ENCODE measurements at regions not wholly inside any gene's neighbourhood (a gene's known extent, or its start where the extent isn't known, plus 50 kb on each side); places are given as distances from the start of the nearest gene placed in this dataset.

DNA sequence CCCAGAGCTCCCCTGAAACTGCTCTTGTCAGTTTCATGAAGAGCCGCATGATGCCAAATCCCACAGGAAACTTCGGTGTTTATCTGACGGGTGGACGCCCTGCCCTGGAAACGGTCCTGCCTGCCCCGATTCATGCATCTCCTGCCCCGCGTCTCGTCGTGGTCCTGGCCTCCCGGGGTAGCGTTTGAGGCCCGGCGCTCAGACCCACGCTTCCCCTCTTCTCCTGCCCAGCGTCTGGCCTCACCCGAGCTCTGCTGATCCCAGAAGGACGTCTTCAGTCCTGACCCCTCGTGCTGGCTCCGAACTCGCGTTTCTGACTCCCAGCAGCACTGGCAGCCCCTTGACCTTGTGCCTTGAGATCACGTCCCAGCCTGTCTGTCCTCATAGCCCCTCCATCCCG, 180.5 kb downstream of the TMEM18 start:
- TF ChIP-seq, protein P1, sequence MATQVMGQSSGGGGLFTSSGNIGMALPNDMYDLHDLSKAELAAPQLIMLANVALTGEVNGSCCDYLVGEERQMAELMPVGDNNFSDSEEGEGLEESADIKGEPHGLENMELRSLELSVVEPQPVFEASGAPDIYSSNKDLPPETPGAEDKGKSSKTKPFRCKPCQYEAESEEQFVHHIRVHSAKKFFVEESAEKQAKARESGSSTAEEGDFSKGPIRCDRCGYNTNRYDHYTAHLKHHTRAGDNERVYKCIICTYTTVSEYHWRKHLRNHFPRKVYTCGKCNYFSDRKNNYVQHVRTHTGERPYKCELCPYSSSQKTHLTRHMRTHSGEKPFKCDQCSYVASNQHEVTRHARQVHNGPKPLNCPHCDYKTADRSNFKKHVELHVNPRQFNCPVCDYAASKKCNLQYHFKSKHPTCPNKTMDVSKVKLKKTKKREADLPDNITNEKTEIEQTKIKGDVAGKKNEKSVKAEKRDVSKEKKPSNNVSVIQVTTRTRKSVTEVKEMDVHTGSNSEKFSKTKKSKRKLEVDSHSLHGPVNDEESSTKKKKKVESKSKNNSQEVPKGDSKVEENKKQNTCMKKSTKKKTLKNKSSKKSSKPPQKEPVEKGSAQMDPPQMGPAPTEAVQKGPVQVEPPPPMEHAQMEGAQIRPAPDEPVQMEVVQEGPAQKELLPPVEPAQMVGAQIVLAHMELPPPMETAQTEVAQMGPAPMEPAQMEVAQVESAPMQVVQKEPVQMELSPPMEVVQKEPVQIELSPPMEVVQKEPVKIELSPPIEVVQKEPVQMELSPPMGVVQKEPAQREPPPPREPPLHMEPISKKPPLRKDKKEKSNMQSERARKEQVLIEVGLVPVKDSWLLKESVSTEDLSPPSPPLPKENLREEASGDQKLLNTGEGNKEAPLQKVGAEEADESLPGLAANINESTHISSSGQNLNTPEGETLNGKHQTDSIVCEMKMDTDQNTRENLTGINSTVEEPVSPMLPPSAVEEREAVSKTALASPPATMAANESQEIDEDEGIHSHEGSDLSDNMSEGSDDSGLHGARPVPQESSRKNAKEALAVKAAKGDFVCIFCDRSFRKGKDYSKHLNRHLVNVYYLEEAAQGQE (IDR thresholded peaks at IDR 0.05; ENCODE audit: insufficient read depth in 1 of 2, low read depth in 2 of 2, low read length in 2 of 2): no peak
- TF ChIP-seq SIN3A (IDR thresholded peaks at IDR 0.05; ENCODE audit: borderline replicate concordance, insufficient read depth, low read length) (no peak), POLR2AphosphoS5 (IDR thresholded peaks at IDR 0.05; ENCODE audit: low read depth, low read length) (no peak), TAF1 (IDR thresholded peaks at IDR 0.05; ENCODE audit: borderline replicate concordance, insufficient read depth, low read length) (no peak)

All from PFSK-1 (cell line).